H7 (cell line): ENCODE measurements at regions not wholly inside any gene's neighbourhood (a gene's known extent, or its start where the extent isn't known, plus 50 kb on each side); places are given as distances from the start of the nearest gene placed in this dataset.

Experiments
- DNase-seq: peaks from one replicate; pipeline ENCODE4 v3.0.0; 2012
- H3K27me3 ChIP-seq: 2 replicates; pipeline ENCODE4 v1.6.0; 2011; ENCODE audit warnings: mild to moderate bottlenecking, low read length; ENCODE audit not compliant: control insufficient read depth, insufficient read depth
- H3K36me3 ChIP-seq: replicated peaks from 2 replicates; pipeline ENCODE4 v1.5.1; 2011; ENCODE audit warnings: low read length; ENCODE audit not compliant: control insufficient read depth, insufficient read depth
- H3K4me3 ChIP-seq: 2 replicates; pipeline ENCODE4 v1.5.1; 2011; ENCODE audit warnings: low read depth, mild to moderate bottlenecking, control low read depth, low read length, moderate library complexity; ENCODE audit not compliant: insufficient read depth

GRCh38 chr12:111030800-111031199 lies 110.4 kb upstream of the MYL2 start:
- no peak for DNase-seq
- Histone ChIP-seq H3K4me3 (no peak overlapping the region), H3K27me3 (peaks cover 11% of the 10 kb centered on the region), H3K36me3 (no peaks in the 10 kb centered on the region)

DNA sequence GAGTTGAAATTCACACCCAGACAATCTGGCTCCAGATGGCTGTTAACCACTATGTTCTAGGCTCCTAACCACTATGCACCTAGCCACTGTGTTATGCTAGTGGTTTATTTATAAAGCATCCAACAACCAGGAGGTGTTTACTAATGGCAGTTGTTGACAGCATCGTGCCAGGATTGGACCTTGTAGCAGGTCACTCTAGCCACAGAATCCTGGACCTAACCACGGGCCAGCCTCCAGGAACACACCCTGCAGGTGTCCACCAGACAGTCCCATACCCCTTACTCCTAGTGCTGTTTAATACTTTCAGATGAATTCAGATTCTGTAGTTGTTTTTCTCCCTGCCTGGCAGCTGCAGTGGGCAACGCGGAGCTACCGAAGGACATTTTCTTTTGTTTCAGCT lies 109.4 kb upstream of the MYL2 start:
- no peaks in the 10 kb centered on the region for H3K36me3 ChIP-seq
- DNase-seq = no peak
- H3K27me3 ChIP-seq = peaks cover under 1% of the 10 kb centered on the region; the same call in 1 of the 2 replicates
- H3K4me3 ChIP-seq = no peak overlapping the region

GRCh38 chr12:111029305-111029704 lies 108.9 kb upstream of the MYL2 start:
- DNase-seq = no peak
- no peaks in the 10 kb centered on the region for H3K36me3 ChIP-seq
- no peaks in the 10 kb centered on the region; the same call in 1 of the 2 replicates for H3K27me3 ChIP-seq
- H3K4me3 ChIP-seq = no peak overlapping the region

DNA sequence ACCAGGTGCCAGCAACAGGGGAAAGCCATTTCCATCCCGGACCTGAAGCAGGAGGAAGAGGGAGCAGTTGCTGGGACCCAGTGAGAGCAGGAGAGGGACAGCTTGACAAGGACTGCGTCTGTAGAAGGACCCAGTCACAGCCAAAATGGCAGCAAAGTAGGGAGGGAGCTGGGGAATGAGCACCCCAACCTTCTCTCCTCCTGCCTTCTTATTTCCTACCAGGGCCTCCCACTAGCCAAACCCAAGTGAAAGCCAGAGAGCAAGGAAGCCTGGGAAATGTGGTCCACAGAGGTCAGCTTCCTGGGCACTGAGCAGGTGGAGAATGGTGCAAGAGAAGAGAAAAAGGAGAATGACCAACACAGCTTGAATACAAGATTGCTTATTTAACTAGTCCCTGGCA lies 108.5 kb upstream of the MYL2 start:
- no peak overlapping the region for H3K4me3 ChIP-seq
- H3K36me3 ChIP-seq = no peaks in the 10 kb centered on the region
- no peak for DNase-seq
- H3K27me3 ChIP-seq = no peaks in the 10 kb centered on the region; the same call in 1 of the 2 replicates

DNA sequence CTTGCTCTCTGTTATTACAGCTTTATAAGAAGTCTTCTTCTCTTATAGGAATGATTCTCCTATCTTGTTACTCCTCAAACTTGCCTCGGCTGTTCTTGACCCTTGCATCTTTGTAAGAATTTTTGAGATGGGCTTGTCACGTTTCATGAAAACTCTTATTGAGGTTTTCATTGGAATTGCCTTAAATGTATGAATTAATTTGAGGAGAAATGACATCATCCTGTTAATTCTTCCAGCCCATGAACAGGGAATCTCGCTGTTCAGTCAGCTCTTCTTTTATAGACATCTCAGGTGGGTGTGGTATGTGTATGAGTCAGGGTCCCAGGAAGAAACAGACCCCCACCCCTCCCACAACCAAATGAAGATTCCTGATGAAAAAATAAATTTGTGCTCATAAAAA lies 107.1 kb upstream of the MYL2 start:
- Histone ChIP-seq H3K4me3 (no peak overlapping the region), H3K27me3 (no peaks in the 10 kb centered on the region; the same call in 1 of the 2 replicates), H3K36me3 (no peaks in the 10 kb centered on the region)
- no peak for DNase-seq

DNA sequence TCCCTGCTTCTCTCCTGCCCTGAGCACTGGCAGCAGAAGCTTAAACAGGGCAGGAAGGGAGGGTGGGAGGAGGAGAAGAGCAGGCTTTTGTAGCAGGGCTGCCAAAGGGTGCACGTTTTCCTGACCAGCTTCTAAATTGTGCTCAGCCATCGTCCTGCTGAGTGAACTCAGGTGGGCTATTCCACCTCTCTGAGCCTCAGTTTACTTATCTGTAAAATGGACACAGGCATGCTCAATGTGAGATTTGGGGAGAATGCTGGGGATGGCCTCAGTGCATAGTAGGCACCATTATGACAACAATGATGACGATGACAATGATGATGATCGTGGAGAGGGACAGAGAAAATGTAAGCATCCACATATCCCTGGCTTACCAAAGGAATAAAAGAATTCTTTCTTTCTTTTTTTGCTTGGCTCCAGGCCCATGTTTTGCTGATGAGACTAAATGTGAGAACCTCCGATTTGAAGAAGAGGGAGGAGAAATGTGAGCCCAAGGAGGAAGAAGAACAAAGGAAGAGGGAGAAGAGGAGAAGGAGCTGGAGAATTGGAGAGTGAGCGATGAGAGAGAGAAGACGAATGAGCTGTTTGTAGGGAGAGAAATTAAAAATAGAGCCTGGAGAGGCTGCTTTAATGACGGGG lies 105.5 kb upstream of the MYL2 start:
- DNase-seq = no peak
- Histone ChIP-seq H3K36me3 (no peaks in the 10 kb centered on the region), H3K4me3 (no peak overlapping the region), H3K27me3 (no peaks in the 10 kb centered on the region; the same call in 1 of the 2 replicates)

DNA sequence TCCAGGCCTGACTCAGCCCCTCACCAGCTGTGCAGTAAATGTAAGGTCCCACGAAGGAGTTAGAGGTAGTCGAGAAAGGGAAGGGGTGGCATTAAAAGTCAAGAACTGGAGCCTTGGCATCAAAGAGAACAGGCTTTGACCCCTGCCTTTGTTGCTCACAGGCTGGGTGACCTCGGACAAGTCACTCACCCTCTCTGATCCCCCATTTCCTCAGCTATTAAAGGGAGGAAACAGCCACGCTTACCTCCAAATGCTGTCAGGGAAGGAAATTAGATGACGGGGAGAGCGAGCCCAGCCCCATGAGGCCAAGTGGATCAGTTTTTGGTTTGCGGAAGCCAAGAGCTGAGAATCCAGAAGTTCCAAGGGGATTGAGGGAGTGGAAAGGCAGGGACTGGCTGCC lies 104.9 kb upstream of the MYL2 start:
- Histone ChIP-seq H3K36me3 (no peaks in the 10 kb centered on the region), H3K27me3 (no peaks in the 10 kb centered on the region; the same call in 1 of the 2 replicates), H3K4me3 (no peak overlapping the region)
- no peak for DNase-seq

DNA sequence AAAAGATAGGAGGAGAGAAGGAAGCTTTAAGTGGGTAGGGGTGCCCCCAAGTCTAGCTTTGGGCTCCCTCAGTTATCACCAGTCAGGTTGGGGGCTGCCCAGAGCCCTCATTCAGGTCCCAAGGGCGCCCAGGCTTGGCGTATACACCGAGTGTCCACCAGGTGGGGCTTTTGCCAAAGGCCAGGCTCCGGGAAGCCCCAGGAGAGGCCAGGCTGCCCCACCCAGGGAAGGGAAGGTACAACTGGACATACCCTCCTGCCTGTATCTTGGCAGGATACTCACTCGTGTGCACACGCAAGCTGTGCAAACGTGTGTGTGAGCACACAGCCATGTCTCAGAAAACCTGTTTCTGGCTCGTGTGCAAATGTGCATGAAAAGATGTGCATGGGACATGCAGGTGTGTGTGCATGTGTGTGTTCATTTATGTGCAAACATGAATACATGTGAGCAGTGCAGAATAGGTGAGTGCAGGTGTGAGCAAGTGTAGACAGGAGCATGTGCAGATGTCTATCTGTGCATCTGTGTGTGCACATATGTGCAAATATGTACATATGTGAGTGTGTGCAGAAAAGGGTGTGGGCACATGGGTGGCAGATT lies 103.9 kb upstream of the MYL2 start:
- DNase-seq = peak; percentile 87
- Histone ChIP-seq H3K27me3 (no peaks in the 10 kb centered on the region; the same call in 1 of the 2 replicates), H3K4me3 (no peak overlapping the region), H3K36me3 (no peaks in the 10 kb centered on the region)

GRCh38 chr12:111022386-111022785 lies 102.0 kb upstream of the MYL2 start:
- no peaks in the 10 kb centered on the region for H3K36me3 ChIP-seq
- no peak for DNase-seq
- H3K27me3 ChIP-seq = no peaks in the 10 kb centered on the region; the same call in 1 of the 2 replicates
- no peak overlapping the region for H3K4me3 ChIP-seq

- Histone ChIP-seq H3K36me3 (no peaks in the 10 kb centered on the region), H3K27me3 (no peaks in the 10 kb centered on the region; the same call in 1 of the 2 replicates), H3K4me3 (no peak overlapping the region)
- no peak for DNase-seq
These were observed 94.2 kb upstream of the MYL2 start for GRCh38 chr12:111014547-111014946.

GRCh38 chr12:111012918-111013317 lies 92.5 kb upstream of the MYL2 start:
- DNase-seq = no peak
- H3K27me3 ChIP-seq = no peaks in the 10 kb centered on the region; the same call in 1 of the 2 replicates
- no peaks in the 10 kb centered on the region for H3K36me3 ChIP-seq
- H3K4me3 ChIP-seq = no peak overlapping the region

DNA sequence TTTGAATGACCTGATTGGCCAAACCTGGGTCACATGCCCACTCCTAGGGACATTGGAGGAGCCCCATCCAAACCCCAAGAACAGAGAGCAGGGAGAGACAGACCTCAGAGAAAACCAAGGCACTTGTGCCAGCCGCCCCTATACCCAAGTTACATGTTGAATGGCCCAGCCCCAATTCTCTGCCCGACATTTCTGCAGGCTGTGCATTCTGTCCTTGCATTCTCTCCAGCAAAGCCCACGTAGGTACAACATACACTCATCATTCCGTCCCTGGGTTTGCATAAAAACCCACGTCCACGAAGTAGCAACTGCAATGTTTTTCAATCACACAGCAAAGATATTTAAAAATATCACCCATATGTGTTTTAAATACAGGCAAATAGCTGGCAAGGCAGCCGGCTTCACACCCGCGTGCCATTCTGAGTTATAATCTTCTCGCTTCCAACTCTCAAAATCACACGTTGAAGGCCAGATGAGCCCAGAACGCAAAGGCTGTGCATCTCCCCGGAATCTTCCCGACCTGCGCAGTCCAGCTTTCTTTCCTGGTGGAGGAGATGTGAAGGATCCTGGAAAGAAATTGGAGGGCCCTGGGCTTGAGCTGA lies 91.7 kb upstream of the MYL2 start:
- Histone ChIP-seq H3K36me3 (no peaks in the 10 kb centered on the region), H3K27me3 (no peaks in the 10 kb centered on the region; the same call in 1 of the 2 replicates), H3K4me3 (no peak overlapping the region)
- no peak for DNase-seq

GRCh38 chr12:111010916-111011657 lies 90.7 kb upstream of the MYL2 start:
- H3K36me3 ChIP-seq = no peaks in the 10 kb centered on the region
- H3K4me3 ChIP-seq = no peak overlapping the region
- no peaks in the 10 kb centered on the region; the same call in 1 of the 2 replicates for H3K27me3 ChIP-seq
- no peak for DNase-seq

GRCh38 chr12:111010061-111010460 lies 89.7 kb upstream of the MYL2 start:
- no peaks in the 10 kb centered on the region for H3K36me3 ChIP-seq
- H3K4me3 ChIP-seq = no peak overlapping the region
- DNase-seq = no peak
- H3K27me3 ChIP-seq = no peaks in the 10 kb centered on the region

DNA sequence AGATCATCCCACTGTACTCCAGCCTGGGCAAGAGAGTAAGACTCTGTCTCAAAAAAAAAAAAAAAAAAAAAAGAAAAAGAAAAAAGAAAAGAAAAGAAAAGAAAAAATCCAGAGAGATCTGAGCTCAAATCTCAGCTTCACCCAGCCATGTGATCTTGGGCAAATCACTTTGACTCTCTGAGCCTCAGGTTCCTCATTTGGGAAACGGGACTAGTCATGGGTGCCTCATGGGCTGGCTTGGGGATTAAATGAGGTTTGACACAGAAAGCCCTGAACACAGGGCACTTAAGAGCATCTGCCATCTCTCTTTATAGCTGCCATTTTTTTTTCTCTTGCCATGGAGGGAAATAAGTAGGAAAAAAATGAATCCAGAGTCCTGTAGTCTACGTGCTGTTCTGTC lies 86.2 kb upstream of the MYL2 start:
- Histone ChIP-seq H3K36me3 (no peaks in the 10 kb centered on the region), H3K27me3 (no peaks in the 10 kb centered on the region), H3K4me3 (no peak overlapping the region)
- DNase-seq = no peak
